H1 (cell line): ENCODE measurements at regions not wholly inside any gene's neighbourhood (a gene's known extent, or its start where the extent isn't known, plus 50 kb on each side); places are given as distances from the start of the nearest gene placed in this dataset.

ENCODE experiments used
- CTCF ChIA-PET: fragments of 300-600 bp; sonication (Branson Sonifier 250); formaldehyde crosslinking; loops from one replicate; lab custom pipeline; 2021; ENCODE audit not compliant: partially characterized antibody; lab: Charles Lee
- POLR2A ChIA-PET: fragments of 300-600 bp; sonication (Branson Sonifier 250); formaldehyde crosslinking; loops from one replicate; lab custom pipeline; 2021; ENCODE audit warnings: inconsistent platforms; ENCODE audit not compliant: partially characterized antibody; lab: Charles Lee
- DNase-seq, 2 experiments: peaks; one replicate each; pipeline versions ENCODE4 v3.0.0 to v3.0.0-alpha.2; 2010 to 2022; ENCODE audit warnings: low spot score in 2 of 2, low read depth in 1 of 2, mixed read lengths in 1 of 2
- FAIRE-seq: peaks from 2 replicates; lab custom pipeline; 2011; peaks lifted over from hg19 to GRCh38; lab: Jason Lieb, UNC
- H2AFZ ChIP-seq: 2 replicates; pipeline ENCODE4 v1.8.1; 2012; ENCODE audit warnings: low read length, inconsistent platforms
- H2AK5ac ChIP-seq: 2 replicates; pipeline ENCODE4 v1.6.1; 2013; ENCODE audit warnings: low read depth, low read length
- H2BK120ac ChIP-seq: replicated peaks from 2 replicates; pipeline ENCODE3; 2013; ENCODE audit warnings: low read depth, low read length, inconsistent platforms
- H2BK12ac ChIP-seq: 2 replicates; pipeline ENCODE4 v1.6.1; 2013; ENCODE audit warnings: low read depth, low read length
- H2BK15ac ChIP-seq: 2 replicates; pipeline ENCODE4 v1.6.1; 2013; ENCODE audit warnings: low read length
- H2BK20ac ChIP-seq: 2 replicates; pipeline ENCODE4 v1.6.1; 2013; ENCODE audit warnings: low read length
- H2BK5ac ChIP-seq: 2 replicates; pipeline ENCODE4 v1.6.1; 2013; ENCODE audit warnings: low read depth, low read length
- H3K14ac ChIP-seq: 2 replicates; pipeline ENCODE4 v1.6.1; 2013; ENCODE audit warnings: inconsistent platforms; ENCODE audit not compliant: insufficient read length
- H3K18ac ChIP-seq: 2 replicates; pipeline ENCODE4 v1.6.1; 2013; ENCODE audit warnings: low read length; ENCODE audit errors: extremely low read depth
- H3K23ac ChIP-seq: 2 replicates; pipeline ENCODE4 v1.6.1; 2013; ENCODE audit warnings: inconsistent platforms; ENCODE audit not compliant: insufficient read length
- H3K23me2 ChIP-seq: 2 replicates; pipeline ENCODE4 v1.6.1; 2013; ENCODE audit warnings: low read depth, low read length
- H3K27ac ChIP-seq: 2 replicates; pipeline ENCODE4 v1.6.1; 2011; ENCODE audit warnings: low read depth, low read length, inconsistent platforms
- H3K27me3 ChIP-seq, 4 experiments: replicated peaks in 1 of 4; 1 replicate in 1 of 4; 2 replicates in 3 of 4; pipeline versions ENCODE4 v1.6.1 to v1.8.1; 2011 to 2013; ENCODE audit warnings: low read length in 3 of 4, mild to moderate bottlenecking in 3 of 4, inconsistent platforms in 2 of 4, mixed read lengths in 2 of 4, moderate library complexity in 1 of 4; ENCODE audit not compliant: control insufficient read depth in 3 of 4, insufficient read depth in 3 of 4; ENCODE audit errors: extremely low read depth in 1 of 4
- H3K36me3 ChIP-seq, 4 experiments: 2 replicates each; pipeline versions ENCODE4 v1.6.1 to v1.8.1; 2011 to 2013; ENCODE audit warnings: mild to moderate bottlenecking in 4 of 4, low read length in 3 of 4, moderate library complexity in 2 of 4, control low read depth in 1 of 4, inconsistent platforms in 1 of 4; ENCODE audit not compliant: insufficient read depth in 4 of 4, control insufficient read depth in 2 of 4
- H3K4ac ChIP-seq: replicated peaks from 2 replicates; pipeline ENCODE3; 2013; ENCODE audit warnings: low read length, low read depth, mixed read lengths, inconsistent platforms; ENCODE audit not compliant: insufficient read length
- H3K4me1 ChIP-seq, 4 experiments: replicated peaks in 1 of 4; 1 replicate in 1 of 4; 2 replicates in 3 of 4; pipeline versions ENCODE4 v1.6.1 to v1.8.1; 2011 to 2013; ENCODE audit warnings: low read length in 3 of 4, inconsistent platforms in 2 of 4, mixed read lengths in 1 of 4; ENCODE audit not compliant: insufficient read depth in 4 of 4, control insufficient read depth in 3 of 4
- H3K4me2 ChIP-seq, 2 experiments: 2 replicates each; pipeline versions ENCODE4 v1.6.1 to v1.8.1; 2011 to 2013; ENCODE audit warnings: low read depth in 2 of 2, low read length in 2 of 2, control low read depth in 1 of 2, inconsistent platforms in 1 of 2, mild to moderate bottlenecking in 1 of 2; ENCODE audit not compliant: insufficient read depth in 1 of 2
- H3K4me3 ChIP-seq, 4 experiments: fragments of 200-600, 300-600 bp in 1 of 4; sonication (generic), shearing (Covaris generic), sonication (Bioruptor Twin) in 1 of 4; 2 replicates each; pipeline versions ENCODE4 v1.5.1 to v1.8.1; 2011 to 2016; ENCODE audit warnings: low read length in 4 of 4, low read depth in 3 of 4, control low read depth in 2 of 4, inconsistent platforms in 2 of 4, mild to moderate bottlenecking in 2 of 4, mixed read lengths in 1 of 4, moderate library complexity in 1 of 4; ENCODE audit not compliant: insufficient read depth in 2 of 4; ENCODE audit errors: extremely low read depth in 1 of 4
- H3K56ac ChIP-seq: replicated peaks from 2 replicates; pipeline ENCODE3; 2013; ENCODE audit warnings: low read depth, mild to moderate bottlenecking, mixed read lengths, low read length, inconsistent platforms; ENCODE audit not compliant: insufficient read length
- H3K79me1 ChIP-seq: 2 replicates; pipeline ENCODE4 v1.6.1; 2013; ENCODE audit warnings: low read depth, low read length, control low read depth
- H3K79me2 ChIP-seq, 2 experiments: 2 replicates each; pipeline versions ENCODE4 v1.6.1 to v1.8.1; 2012 to 2013; ENCODE audit warnings: low read length in 2 of 2, mild to moderate bottlenecking in 2 of 2, inconsistent platforms in 1 of 2; ENCODE audit not compliant: insufficient read depth in 2 of 2, control insufficient read depth in 1 of 2
- H3K9ac ChIP-seq, 4 experiments: replicated peaks in 1 of 4; 1 replicate in 1 of 4; 2 replicates in 3 of 4; pipeline versions ENCODE4 v1.6.1 to v1.8.1; 2011 to 2013; ENCODE audit warnings: low read depth in 3 of 4, low read length in 3 of 4, control low read depth in 2 of 4, mild to moderate bottlenecking in 2 of 4, moderate library complexity in 2 of 4, inconsistent platforms in 1 of 4; ENCODE audit errors: extremely low read depth in 1 of 4
- H3K9me3 ChIP-seq, 2 experiments: 2 replicates each; pipeline versions ENCODE4 v1.6.1 to v1.8.1; 2012 to 2013; ENCODE audit warnings: mild to moderate bottlenecking in 2 of 2, moderate library complexity in 2 of 2, control low read depth in 1 of 2, inconsistent platforms in 1 of 2, low read depth in 1 of 2, low read length in 1 of 2, mixed read lengths in 1 of 2; ENCODE audit not compliant: insufficient read depth in 2 of 2
- H4K20me1 ChIP-seq, 2 experiments: replicated peaks in 1 of 2; 2 replicates each; pipeline versions ENCODE3 to v1.8.1; 2011 to 2013; ENCODE audit warnings: inconsistent platforms in 2 of 2, low read length in 2 of 2, mild to moderate bottlenecking in 1 of 2; ENCODE audit not compliant: insufficient read depth in 2 of 2, control insufficient read depth in 1 of 2
- H4K5ac ChIP-seq: 2 replicates; pipeline ENCODE4 v1.6.1; 2013; ENCODE audit warnings: low read length, low read depth, mixed read lengths, inconsistent platforms; ENCODE audit not compliant: insufficient read length
- H4K8ac ChIP-seq: 2 replicates; pipeline ENCODE4 v1.8.0; 2013; ENCODE audit warnings: mild to moderate bottlenecking, moderate library complexity, low read length, inconsistent platforms; ENCODE audit not compliant: insufficient read depth; ENCODE audit errors: extremely low read depth
- H4K91ac ChIP-seq: replicated peaks from 2 replicates; pipeline ENCODE3; 2013; ENCODE audit warnings: low read length, mixed read lengths, inconsistent platforms; ENCODE audit not compliant: insufficient read length
- BCL11A ChIP-seq, 2 experiments: IDR thresholded peaks; one replicate each; pipeline ENCODE4 v1.6.1; 2011; ENCODE audit warnings: low read depth in 2 of 2, low read length in 2 of 2, mild to moderate bottlenecking in 2 of 2
- EP300 ChIP-seq, 2 experiments: IDR thresholded peaks; 1 replicate in 1 of 2; 2 replicates in 1 of 2; pipeline ENCODE4 v1.6.1; 2011 to 2012; ENCODE audit warnings: low read depth in 2 of 2, low read length in 2 of 2, mild to moderate bottlenecking in 2 of 2, borderline replicate concordance in 1 of 2, inconsistent platforms in 1 of 2, moderate library complexity in 1 of 2
- JUN ChIP-seq: IDR thresholded peaks from 2 replicates; pipeline ENCODE4 v1.6.1; 2011; ENCODE audit warnings: low read depth, mild to moderate bottlenecking, improper control_type of control experiment, low read length
- TCF12 ChIP-seq: IDR thresholded peaks from 2 replicates; pipeline ENCODE4 v1.6.1; 2011; ENCODE audit warnings: low read depth, mild to moderate bottlenecking, low read length
- WGBS, 2 experiments: shearing (Covaris generic) in 1 of 2; methylation state at CpG; one replicate each; pipeline versions ENCODE4 v1.1.6 to v1.1.7; 2013 to 2015; ENCODE audit warnings: low lambda C conversion rate in 2 of 2, mixed read lengths in 2 of 2, inconsistent platforms in 1 of 2, low coverage in 1 of 2, missing lambda C conversion rate in 1 of 2; ENCODE audit not compliant: insufficient replicate concordance in 2 of 2, insufficient coverage in 1 of 2, insufficient read length in 1 of 2; ENCODE audit errors: extremely low coverage in 1 of 2, missing lambda C conversion rate in 1 of 2; 5-methylcytosine and 5-hydroxymethylcytosine counted together

DNA sequence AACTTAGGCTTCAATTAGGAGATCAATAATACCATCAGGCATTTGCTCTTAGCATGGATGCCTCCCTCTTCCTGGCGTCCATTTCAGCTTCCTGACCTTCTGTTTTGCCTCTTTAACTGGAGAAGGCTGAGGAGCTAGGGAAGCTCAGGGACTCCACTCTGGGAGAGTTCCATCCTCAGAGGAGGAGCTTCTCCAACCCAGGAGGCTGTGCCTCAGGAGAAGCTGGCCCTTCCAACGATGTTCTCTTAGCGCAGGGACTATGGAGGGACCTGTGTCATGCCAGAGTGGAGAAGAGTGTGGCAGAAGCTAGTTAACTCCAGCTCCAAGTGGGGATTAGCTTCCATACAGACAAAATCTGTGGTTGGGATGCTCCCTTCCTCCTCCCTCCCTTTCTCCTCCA lies 58.0 kb downstream of the KCNA5 start:
- TF ChIP-seq BCL11A (IDR thresholded peaks at IDR 0.05; ENCODE audit: low read depth in 2 of 2, low read length in 2 of 2) (no peak), JUN (no peak), EP300 (IDR thresholded peaks at IDR 0.05; ENCODE audit: borderline replicate concordance in 1 of 2, low read depth in 2 of 2, low read length in 2 of 2) (no peak), TCF12 (no peak)
- TF ChIP-seq, all 59 proteins: peak for 0
- Histone ChIP-seq H4K91ac (no peak overlapping the region), H4K8ac (no peak overlapping the region), H2AK5ac (no peak overlapping the region), H3K14ac (no peak overlapping the region), H3K79me2 (no peaks in the 10 kb centered on the region), H3K23me2 (no peaks in the 10 kb centered on the region), H4K20me1 (no peaks in the 10 kb centered on the region), H2BK15ac (no peak overlapping the region), H3K9me3 (no peaks in the 10 kb centered on the region), H3K23ac (no peak overlapping the region), H3K27ac (no peak overlapping the region), H3K79me1 (no peaks in the 10 kb centered on the region), H2BK120ac (no peak overlapping the region), H2BK20ac (no peak overlapping the region), H3K56ac (no peak overlapping the region), H3K4me1 (no peaks in the 10 kb centered on the region), H4K5ac (no peak overlapping the region), H2AFZ (no peak overlapping the region; the same call in 1 of the 2 replicates), H2BK5ac (no peak overlapping the region), H3K4me2 (no peak overlapping the region), H3K4me3 (no peak overlapping the region), H3K36me3 (no peaks in the 10 kb centered on the region), H3K27me3 (no peaks in the 10 kb centered on the region; a peak in 2 of 7 replicates), H3K9ac (no peak overlapping the region), H3K18ac (no peak overlapping the region), H3K4ac (no peak overlapping the region), H2BK12ac (no peak overlapping the region)
- DNase-seq (no peak), FAIRE-seq (no peak)
- POLR2A ChIA-PET = no interaction called here
- 83% methylated on average over 3 of the region's 3 CpGs; no CpG with 5 or more reads in 1 of the 2 experiments for WGBS, 2 experiments
- CTCF ChIA-PET = interaction anchor here (1.8 kb wide), 1 partner anchor 17 kb away, joined by 5 read pairs; no protein-coding TSS in a partner anchor
